ENCODE measurements at regions not wholly inside any gene's neighbourhood (a gene's known extent, or its start where the extent isn't known, plus 50 kb on each side); places are given as distances from the start of the nearest gene placed in this dataset.
"Not testable (repeated sequence)": the region's sequence is repeated elsewhere in the genome, so short reads cannot be mapped to it uniquely, and the experiment has no call there.

DNA sequence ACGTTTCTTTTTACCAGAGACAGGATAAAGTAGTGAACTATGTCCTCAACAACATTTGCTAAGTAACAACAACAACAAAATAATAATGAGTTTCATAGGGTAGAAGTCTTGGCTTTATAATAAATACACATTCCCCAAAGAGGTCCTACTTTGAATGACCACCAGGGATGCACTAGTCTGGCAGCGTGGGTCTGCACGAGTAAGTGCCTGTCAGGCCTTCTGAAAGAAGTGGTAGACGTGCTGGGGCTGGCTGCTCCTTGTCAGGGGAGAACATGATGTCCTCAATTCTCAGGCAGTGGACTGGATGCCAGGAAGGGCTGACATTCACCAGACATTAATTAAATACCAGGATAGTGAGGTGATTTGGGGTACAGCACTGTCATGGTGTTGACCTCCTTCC, 331.1 kb downstream of the TMEM38B start:
- H3K4me1 ChIP-seq (ENCODE audit: control insufficient read depth, insufficient read depth, low read length), result peaks cover 3% of the 10 kb centered on the region; the same call in 1 of the 2 replicates
- H3K27me3 ChIP-seq (ENCODE audit: control insufficient read depth, insufficient read depth, low read length), result no peaks in the 10 kb centered on the region
- H3K36me3 ChIP-seq (ENCODE audit: control insufficient read depth, insufficient read depth, low read length), result no peaks in the 10 kb centered on the region
- no peak overlapping the region for H3K4me3 ChIP-seq (ENCODE audit: low read depth, low read length)
- peaks cover 2% of the 10 kb centered on the region; the same call in 1 of the 2 replicates for H3K9me3 ChIP-seq (ENCODE audit: control insufficient read depth, insufficient read depth, low read depth, low read length)
- H3K27ac ChIP-seq (ENCODE audit: low read depth, low read length), result no peak overlapping the region
- H3K9ac ChIP-seq (ENCODE audit: low read length), result no peak overlapping the region

GRCh38 chr9:106030146-106030545, 335.8 kb downstream of the TMEM38B start:
- H3K36me3 ChIP-seq (ENCODE audit: control insufficient read depth, insufficient read depth, low read length); H3K27me3 ChIP-seq (ENCODE audit: control insufficient read depth, insufficient read depth, low read length); H3K4me1 ChIP-seq (ENCODE audit: control insufficient read depth, insufficient read depth, low read length); H3K27ac ChIP-seq (ENCODE audit: low read depth, low read length); H3K4me3 ChIP-seq (ENCODE audit: low read depth, low read length); H3K9ac ChIP-seq (ENCODE audit: low read length); H3K9me3 ChIP-seq (ENCODE audit: control insufficient read depth, insufficient read depth, low read depth, low read length): not testable (repeated sequence)

GRCh38 chr9:106032978-106033377, 338.6 kb downstream of the TMEM38B start:
- peaks cover 8% of the 10 kb centered on the region for H3K4me1 ChIP-seq (ENCODE audit: control insufficient read depth, insufficient read depth, low read length)
- H3K36me3 ChIP-seq (ENCODE audit: control insufficient read depth, insufficient read depth, low read length), result no peaks in the 10 kb centered on the region
- no peak overlapping the region for H3K27ac ChIP-seq (ENCODE audit: low read depth, low read length)
- peaks cover 10% of the 10 kb centered on the region for H3K9me3 ChIP-seq (ENCODE audit: control insufficient read depth, insufficient read depth, low read depth, low read length)
- no peak overlapping the region for H3K9ac ChIP-seq (ENCODE audit: low read length)
- no peak overlapping the region for H3K4me3 ChIP-seq (ENCODE audit: low read depth, low read length)
- no peaks in the 10 kb centered on the region for H3K27me3 ChIP-seq (ENCODE audit: control insufficient read depth, insufficient read depth, low read length)

GRCh38 chr9:106035806-106036205, 341.5 kb downstream of the TMEM38B start:
- Histone ChIP-seq H3K9me3 (ENCODE audit: control insufficient read depth, insufficient read depth, low read depth, low read length) (peaks cover 5% of the 10 kb centered on the region), H3K4me3 (ENCODE audit: low read depth, low read length) (no peak overlapping the region), H3K9ac (ENCODE audit: low read length) (no peak overlapping the region), H3K4me1 (ENCODE audit: control insufficient read depth, insufficient read depth, low read length) (peaks cover 22% of the 10 kb centered on the region), H3K27me3 (ENCODE audit: control insufficient read depth, insufficient read depth, low read length) (no peaks in the 10 kb centered on the region), H3K36me3 (ENCODE audit: control insufficient read depth, insufficient read depth, low read length) (no peaks in the 10 kb centered on the region), H3K27ac (ENCODE audit: low read depth, low read length) (no peak overlapping the region)

GRCh38 chr9:106038266-106039001, 344.1 kb downstream of the TMEM38B start:
- H3K9me3 ChIP-seq (ENCODE audit: control insufficient read depth, insufficient read depth, low read depth, low read length), result 0 out of 2 replicates have a peak, but pooled peaks cover 3% of the 10 kb centered on the region
- H3K4me1 ChIP-seq (ENCODE audit: control insufficient read depth, insufficient read depth, low read length), result peaks cover 22% of the 10 kb centered on the region
- H3K9ac ChIP-seq (ENCODE audit: low read length), result no peak overlapping the region
- no peaks in the 10 kb centered on the region for H3K36me3 ChIP-seq (ENCODE audit: control insufficient read depth, insufficient read depth, low read length)
- H3K4me3 ChIP-seq (ENCODE audit: low read depth, low read length), result 0 out of 2 replicates have a peak overlapping the region, but pooled peaks have one; percentile 12
- H3K27me3 ChIP-seq (ENCODE audit: control insufficient read depth, insufficient read depth, low read length), result no peaks in the 10 kb centered on the region
- peak overlapping the region; percentile 51; the same call in 1 of the 2 replicates for H3K27ac ChIP-seq (ENCODE audit: low read depth, low read length)

DNA sequence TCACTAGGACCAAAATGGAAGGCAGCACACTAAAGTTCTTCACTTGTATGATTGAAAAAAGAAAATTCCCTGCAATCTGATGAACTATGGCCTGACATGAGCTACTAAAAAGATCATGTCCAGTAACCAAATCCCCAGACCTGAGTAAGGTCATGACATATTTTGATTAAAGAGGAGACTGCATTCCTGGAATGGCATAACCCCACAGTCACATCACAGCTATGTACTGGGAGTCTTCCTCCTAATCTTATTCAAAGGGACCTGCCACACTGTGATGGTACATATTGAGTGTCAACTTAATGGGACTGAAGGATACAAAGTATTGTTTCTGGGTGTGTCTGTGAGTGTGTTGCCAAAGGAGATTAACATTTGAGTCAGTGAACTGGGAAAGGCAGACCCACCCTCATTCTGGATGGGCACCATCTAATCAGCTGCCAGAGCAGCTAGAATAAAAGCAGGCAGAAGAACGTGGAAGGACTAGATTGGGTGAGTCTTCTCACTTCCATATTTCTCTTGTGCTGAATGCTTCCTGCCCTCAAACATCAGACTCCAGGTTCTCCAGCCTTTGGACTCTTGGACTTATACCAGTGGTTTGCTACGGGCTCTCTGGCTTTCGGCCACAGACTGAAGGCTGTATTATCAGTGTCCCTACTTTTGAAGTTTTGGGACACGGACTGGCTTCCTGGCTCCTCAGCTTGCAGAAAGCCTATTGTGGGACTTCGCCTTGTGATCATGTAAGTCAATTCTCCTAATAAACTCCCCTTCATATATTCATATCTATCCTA, 345.0 kb downstream of the TMEM38B start:
- Histone ChIP-seq H3K4me3 (ENCODE audit: low read depth, low read length) (no peak overlapping the region), H3K27me3 (ENCODE audit: control insufficient read depth, insufficient read depth, low read length) (no peaks in the 10 kb centered on the region), H3K9me3 (ENCODE audit: control insufficient read depth, insufficient read depth, low read depth, low read length) (0 out of 2 replicates have a peak, but pooled peaks cover 3% of the 10 kb centered on the region), H3K36me3 (ENCODE audit: control insufficient read depth, insufficient read depth, low read length) (no peaks in the 10 kb centered on the region), H3K9ac (ENCODE audit: low read length) (no peak overlapping the region), H3K4me1 (ENCODE audit: control insufficient read depth, insufficient read depth, low read length) (peaks cover 22% of the 10 kb centered on the region), H3K27ac (ENCODE audit: low read depth, low read length) (0 out of 2 replicates have a peak overlapping the region, but pooled peaks have one; percentile 51)

- not testable (repeated sequence) for H3K36me3 ChIP-seq (ENCODE audit: control insufficient read depth, insufficient read depth, low read length); H3K9me3 ChIP-seq (ENCODE audit: control insufficient read depth, insufficient read depth, low read depth, low read length); H3K4me3 ChIP-seq (ENCODE audit: low read depth, low read length); H3K27me3 ChIP-seq (ENCODE audit: control insufficient read depth, insufficient read depth, low read length); H3K9ac ChIP-seq (ENCODE audit: low read length); H3K27ac ChIP-seq (ENCODE audit: low read depth, low read length)
- peaks cover 22% of the 10 kb centered on the region for H3K4me1 ChIP-seq (ENCODE audit: control insufficient read depth, insufficient read depth, low read length)
These were observed 347.6 kb downstream of the TMEM38B start for GRCh38 chr9:106041920-106042319.

DNA sequence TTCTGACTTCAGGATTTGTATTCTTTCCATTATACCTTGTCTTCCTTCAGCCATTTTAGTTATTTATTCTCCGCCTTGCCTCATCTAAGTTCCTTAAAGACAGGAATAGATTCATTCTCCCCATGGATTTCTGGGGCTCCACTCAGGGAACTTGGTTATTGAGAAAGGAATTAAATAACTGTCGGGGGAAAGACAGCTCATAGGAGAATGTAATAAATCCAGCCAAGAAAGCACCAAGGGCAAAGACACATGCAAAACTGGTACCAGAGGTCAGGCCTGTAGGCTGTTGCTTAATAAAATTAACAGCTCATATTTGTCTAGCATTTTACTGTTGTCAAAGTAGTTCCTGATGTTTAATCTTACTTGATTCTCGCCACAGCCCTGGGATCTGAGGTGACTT, 357.2 kb downstream of the TMEM38B start:
- H3K9ac ChIP-seq (ENCODE audit: low read length), result no peak overlapping the region
- no peaks in the 10 kb centered on the region for H3K27me3 ChIP-seq (ENCODE audit: control insufficient read depth, insufficient read depth, low read length)
- H3K36me3 ChIP-seq (ENCODE audit: control insufficient read depth, insufficient read depth, low read length), result no peaks in the 10 kb centered on the region
- peaks cover 4% of the 10 kb centered on the region; the same call in 1 of the 2 replicates for H3K4me1 ChIP-seq (ENCODE audit: control insufficient read depth, insufficient read depth, low read length)
- no peak overlapping the region for H3K4me3 ChIP-seq (ENCODE audit: low read depth, low read length)
- 0 out of 2 replicates have a peak, but pooled peaks cover 2% of the 10 kb centered on the region for H3K9me3 ChIP-seq (ENCODE audit: control insufficient read depth, insufficient read depth, low read depth, low read length)
- H3K27ac ChIP-seq (ENCODE audit: low read depth, low read length), result no peak overlapping the region

GRCh38 chr9:106052166-106052565, 357.8 kb downstream of the TMEM38B start:
- H3K27ac ChIP-seq (ENCODE audit: low read depth, low read length), result no peak overlapping the region
- no peaks in the 10 kb centered on the region for H3K9me3 ChIP-seq (ENCODE audit: control insufficient read depth, insufficient read depth, low read depth, low read length)
- no peak overlapping the region for H3K9ac ChIP-seq (ENCODE audit: low read length)
- H3K27me3 ChIP-seq (ENCODE audit: control insufficient read depth, insufficient read depth, low read length), result no peaks in the 10 kb centered on the region
- H3K4me1 ChIP-seq (ENCODE audit: control insufficient read depth, insufficient read depth, low read length), result peaks cover 4% of the 10 kb centered on the region; the same call in 1 of the 2 replicates
- no peak overlapping the region for H3K4me3 ChIP-seq (ENCODE audit: low read depth, low read length)
- H3K36me3 ChIP-seq (ENCODE audit: control insufficient read depth, insufficient read depth, low read length), result no peaks in the 10 kb centered on the region

GRCh38 chr9:106052735-106053134, 358.4 kb downstream of the TMEM38B start:
- Histone ChIP-seq H3K4me1 (ENCODE audit: control insufficient read depth, insufficient read depth, low read length) (peaks cover 4% of the 10 kb centered on the region; the same call in 1 of the 2 replicates), H3K9me3 (ENCODE audit: control insufficient read depth, insufficient read depth, low read depth, low read length) (no peaks in the 10 kb centered on the region), H3K27me3 (ENCODE audit: control insufficient read depth, insufficient read depth, low read length) (no peaks in the 10 kb centered on the region), H3K4me3 (ENCODE audit: low read depth, low read length) (no peak overlapping the region), H3K9ac (ENCODE audit: low read length) (no peak overlapping the region), H3K27ac (ENCODE audit: low read depth, low read length) (no peak overlapping the region), H3K36me3 (ENCODE audit: control insufficient read depth, insufficient read depth, low read length) (no peaks in the 10 kb centered on the region)

DNA sequence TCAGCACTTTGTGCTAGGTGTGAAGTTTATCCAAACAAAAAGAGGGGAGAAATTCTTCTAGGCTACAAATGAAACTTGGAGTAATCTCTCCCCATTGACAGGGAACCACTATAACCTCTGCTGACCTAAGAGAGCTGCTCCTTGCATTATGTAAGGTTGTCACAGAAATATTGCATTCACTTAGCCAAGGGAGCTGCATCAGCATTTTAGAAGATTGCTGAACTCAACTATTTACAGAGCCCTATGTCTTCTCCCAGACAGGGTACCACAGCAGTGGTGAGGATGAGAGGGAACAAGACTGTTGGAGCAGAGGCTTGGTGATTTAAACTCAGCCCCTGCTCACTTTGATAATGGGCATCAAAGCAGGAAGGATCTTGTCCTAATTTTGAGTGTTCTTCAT, 362.0 kb downstream of the TMEM38B start:
- peaks cover 4% of the 10 kb centered on the region; the same call in 1 of the 2 replicates for H3K4me1 ChIP-seq (ENCODE audit: control insufficient read depth, insufficient read depth, low read length)

More for the DNA sequence above, 362.0 kb downstream of the TMEM38B start:
- H3K27ac ChIP-seq (ENCODE audit: low read depth, low read length), result no peak overlapping the region
- no peak overlapping the region for H3K9ac ChIP-seq (ENCODE audit: low read length)
- H3K9me3 ChIP-seq (ENCODE audit: control insufficient read depth, insufficient read depth, low read depth, low read length), result peaks cover 16% of the 10 kb centered on the region
- H3K4me3 ChIP-seq (ENCODE audit: low read depth, low read length), result no peak overlapping the region
- no peaks in the 10 kb centered on the region for H3K27me3 ChIP-seq (ENCODE audit: control insufficient read depth, insufficient read depth, low read length)
- no peaks in the 10 kb centered on the region for H3K36me3 ChIP-seq (ENCODE audit: control insufficient read depth, insufficient read depth, low read length)
